ENCODE measurements at regions not wholly inside any gene's neighbourhood (a gene's known extent, or its start where the extent isn't known, plus 50 kb on each side); places are given as distances from the start of the nearest gene placed in this dataset.

DNA sequence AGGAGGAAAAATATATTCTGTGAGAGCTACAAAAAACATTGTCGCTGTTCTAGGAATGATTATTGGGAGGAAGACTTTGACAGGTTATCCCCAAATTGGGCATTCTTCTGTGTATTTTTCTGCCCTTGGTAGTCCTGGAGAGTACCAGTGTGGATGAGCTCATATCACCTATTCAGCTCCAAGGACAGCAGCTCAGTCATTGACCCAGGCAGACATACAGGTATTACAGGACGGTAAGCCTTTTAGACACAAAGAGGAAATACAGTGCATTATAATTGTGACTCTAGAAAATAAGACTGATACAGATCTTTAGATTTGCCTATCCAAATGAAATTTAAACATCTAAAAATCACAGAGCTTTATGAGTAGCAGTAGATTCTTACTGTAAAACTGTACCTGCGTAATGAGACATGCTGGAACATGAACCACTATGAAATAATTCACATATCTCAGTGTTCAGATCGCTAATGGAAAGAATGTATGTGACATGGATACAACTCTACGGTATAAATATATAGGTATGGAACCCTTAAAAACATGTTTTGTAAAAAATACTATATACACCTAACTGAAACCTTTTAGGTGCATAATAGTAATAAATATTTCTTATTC, 56.0 kb downstream of the PLK2 start:
- Mint-ChIP-seq H3K27ac (no peak overlapping the region), H3K27me3 (no peaks in the 10 kb centered on the region), H3K36me3 (no peaks in the 10 kb centered on the region), H3K4me3 (no peak overlapping the region), H3K9me3 (no peaks in the 10 kb centered on the region), H3K4me1 (no peaks in the 10 kb centered on the region)
- no peak for ATAC-seq

DNA sequence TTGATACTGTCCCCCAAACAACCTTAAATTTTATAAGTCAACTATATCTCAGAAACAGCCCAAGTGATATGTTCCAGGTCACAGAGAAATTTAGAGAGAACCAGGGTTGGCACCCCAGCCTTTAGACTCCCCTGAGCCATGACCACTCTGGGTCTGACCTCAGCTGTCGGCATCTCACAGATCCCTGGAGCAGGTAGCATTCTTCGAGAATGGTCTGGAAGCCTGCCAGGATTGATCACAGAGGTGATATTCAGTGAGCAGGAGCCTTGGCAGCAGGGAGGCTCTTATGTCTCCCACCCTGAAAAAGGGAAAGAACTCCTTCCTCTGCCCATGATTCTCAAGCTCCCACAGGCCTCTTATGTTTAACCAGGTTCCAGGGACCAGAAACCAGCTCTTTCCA, 58.2 kb downstream of the PLK2 start:
- H3K4me1 Mint-ChIP-seq, result no peaks in the 10 kb centered on the region
- H3K27me3 Mint-ChIP-seq, result no peaks in the 10 kb centered on the region
- H3K9me3 Mint-ChIP-seq, result no peaks in the 10 kb centered on the region
- no peak overlapping the region for H3K4me3 Mint-ChIP-seq
- no peaks in the 10 kb centered on the region for H3K36me3 Mint-ChIP-seq
- no peak overlapping the region for H3K27ac Mint-ChIP-seq
- ATAC-seq, result no peak

DNA sequence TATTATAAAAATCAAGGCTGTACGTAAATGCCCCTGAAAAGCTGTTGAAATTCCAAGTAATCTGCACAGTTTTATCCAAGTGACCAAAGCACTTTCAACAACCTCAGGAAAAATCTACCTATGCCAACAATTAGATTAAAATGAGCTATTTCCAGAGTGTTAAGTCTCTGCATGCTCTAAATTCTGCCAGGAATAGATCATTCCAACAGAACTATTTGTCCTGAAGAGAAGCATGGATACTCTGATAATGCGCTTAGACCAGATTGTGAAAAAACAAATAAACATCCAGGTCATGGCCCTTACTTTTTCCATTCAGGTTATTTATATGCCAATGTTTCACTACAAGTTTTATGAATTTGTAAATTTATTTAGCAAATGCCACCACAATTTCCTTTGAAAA, 59.1 kb downstream of the PLK2 start:
- H3K27me3 Mint-ChIP-seq, result no peaks in the 10 kb centered on the region
- H3K27ac Mint-ChIP-seq, result no peak overlapping the region
- H3K9me3 Mint-ChIP-seq, result no peaks in the 10 kb centered on the region
- no peak overlapping the region for H3K4me3 Mint-ChIP-seq
- no peak for ATAC-seq
- H3K4me1 Mint-ChIP-seq, result no peaks in the 10 kb centered on the region
- no peaks in the 10 kb centered on the region for H3K36me3 Mint-ChIP-seq

GRCh38 chr5:58399951-58400350, 59.9 kb downstream of the PLK2 start:
- ATAC-seq, result no peak
- no peaks in the 10 kb centered on the region for H3K36me3 Mint-ChIP-seq
- no peaks in the 10 kb centered on the region for H3K9me3 Mint-ChIP-seq
- H3K4me3 Mint-ChIP-seq, result no peak overlapping the region
- H3K27ac Mint-ChIP-seq, result no peak overlapping the region
- no peaks in the 10 kb centered on the region for H3K27me3 Mint-ChIP-seq
- no peaks in the 10 kb centered on the region for H3K4me1 Mint-ChIP-seq

GRCh38 chr5:58394339-58394738, 65.5 kb downstream of the PLK2 start:
- H3K4me3 Mint-ChIP-seq, result no peak overlapping the region
- no peaks in the 10 kb centered on the region for H3K4me1 Mint-ChIP-seq
- no peaks in the 10 kb centered on the region for H3K36me3 Mint-ChIP-seq
- H3K27me3 Mint-ChIP-seq, result peaks cover 21% of the 10 kb centered on the region
- H3K9me3 Mint-ChIP-seq, result no peaks in the 10 kb centered on the region
- no peak overlapping the region for H3K27ac Mint-ChIP-seq
- no peak for ATAC-seq

DNA sequence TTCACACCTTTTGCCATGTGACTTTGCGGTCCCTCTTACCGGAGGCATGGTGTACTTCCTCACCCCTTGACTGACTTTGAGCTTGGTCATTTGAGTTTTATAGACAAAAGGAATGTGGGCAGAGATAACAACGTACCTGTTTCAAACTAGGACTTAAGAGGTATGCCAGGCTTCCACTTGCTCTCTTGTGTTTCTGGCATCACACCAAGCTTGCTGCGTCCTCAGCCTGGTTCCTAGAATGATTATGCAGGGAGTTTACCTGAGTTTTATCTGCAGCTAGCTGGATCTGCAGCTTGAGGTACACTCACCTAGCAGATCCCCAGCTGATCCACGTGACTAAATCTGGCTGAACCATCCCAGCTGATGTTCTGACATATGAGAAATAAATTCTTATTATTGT, 66.2 kb downstream of the PLK2 start:
- H3K36me3 Mint-ChIP-seq, result no peaks in the 10 kb centered on the region
- H3K27ac Mint-ChIP-seq, result no peak overlapping the region
- no peaks in the 10 kb centered on the region for H3K9me3 Mint-ChIP-seq
- H3K4me1 Mint-ChIP-seq, result no peaks in the 10 kb centered on the region
- no peak overlapping the region for H3K4me3 Mint-ChIP-seq
- H3K27me3 Mint-ChIP-seq, result peaks cover 21% of the 10 kb centered on the region
- ATAC-seq, result no peak

GRCh38 chr5:58392496-58392895, 67.4 kb downstream of the PLK2 start:
- Mint-ChIP-seq H3K4me3 (no peak overlapping the region), H3K36me3 (no peaks in the 10 kb centered on the region), H3K27ac (no peak overlapping the region), H3K9me3 (no peaks in the 10 kb centered on the region), H3K4me1 (no peaks in the 10 kb centered on the region), H3K27me3 (peaks cover 21% of the 10 kb centered on the region)
- ATAC-seq, result no peak

DNA sequence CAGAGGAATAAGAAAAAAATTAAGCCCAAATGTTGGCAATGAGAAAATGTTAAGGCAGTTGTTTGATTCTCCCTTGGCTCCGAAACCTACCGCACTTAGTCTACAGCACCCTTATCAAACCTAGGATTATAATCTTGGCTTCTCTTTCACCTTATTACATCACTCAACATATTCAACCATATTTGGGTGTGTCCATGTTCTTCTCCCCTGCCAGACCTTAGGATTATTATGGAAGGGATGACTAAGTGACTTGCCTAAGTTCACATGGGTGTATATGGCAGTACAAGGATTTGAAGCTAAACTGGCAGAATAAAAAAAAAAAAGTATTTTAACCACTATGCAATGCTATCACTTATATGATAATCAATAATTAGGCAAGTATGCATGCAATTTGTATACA, 76.4 kb downstream of the PLK2 start:
- no peak overlapping the region for H3K27ac Mint-ChIP-seq
- no peaks in the 10 kb centered on the region for H3K4me1 Mint-ChIP-seq
- H3K9me3 Mint-ChIP-seq, result peaks cover 7% of the 10 kb centered on the region
- H3K27me3 Mint-ChIP-seq, result peaks cover 7% of the 10 kb centered on the region
- H3K36me3 Mint-ChIP-seq, result no peaks in the 10 kb centered on the region
- H3K4me3 Mint-ChIP-seq, result no peak overlapping the region
- no peak for ATAC-seq

GRCh38 chr5:58382131-58382534, 77.8 kb downstream of the PLK2 start:
- Mint-ChIP-seq H3K9me3 (peaks cover 7% of the 10 kb centered on the region), H3K27ac (no peak overlapping the region), H3K27me3 (peaks cover 7% of the 10 kb centered on the region), H3K36me3 (no peaks in the 10 kb centered on the region), H3K4me3 (no peak overlapping the region), H3K4me1 (no peaks in the 10 kb centered on the region)
- ATAC-seq, result no peak

- Mint-ChIP-seq H3K36me3 (no peaks in the 10 kb centered on the region), H3K9me3 (peaks cover 7% of the 10 kb centered on the region), H3K4me3 (no peak overlapping the region), H3K4me1 (no peaks in the 10 kb centered on the region), H3K27me3 (peaks cover 7% of the 10 kb centered on the region), H3K27ac (no peak overlapping the region)
- no peak for ATAC-seq
Measured at GRCh38 chr5:58381566-58381965, 78.3 kb downstream of the PLK2 start.

DNA sequence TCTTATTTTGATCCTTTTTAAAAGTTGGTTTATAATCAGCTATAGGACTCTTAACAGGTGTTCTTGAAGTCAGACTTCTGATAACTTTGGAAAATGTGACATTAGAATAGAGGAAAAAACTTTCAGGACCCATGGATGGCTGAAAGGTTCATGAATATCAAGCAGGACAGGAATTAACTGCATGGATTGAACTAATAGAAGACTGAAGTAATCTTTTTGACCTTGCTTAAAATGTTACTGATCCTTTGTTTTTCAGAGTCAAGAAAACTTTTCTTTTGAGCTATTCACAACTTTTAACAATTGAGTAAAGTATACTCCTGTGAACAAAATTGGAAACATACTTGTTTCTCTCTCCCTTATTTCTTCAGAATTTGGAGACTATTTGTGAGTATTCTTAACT, 79.2 kb downstream of the PLK2 start:
- H3K4me3 Mint-ChIP-seq, result no peak overlapping the region
- H3K36me3 Mint-ChIP-seq, result no peaks in the 10 kb centered on the region
- H3K4me1 Mint-ChIP-seq, result no peaks in the 10 kb centered on the region
- H3K27me3 Mint-ChIP-seq, result peaks cover 7% of the 10 kb centered on the region
- ATAC-seq, result no peak
- no peak overlapping the region for H3K27ac Mint-ChIP-seq
- peaks cover 10% of the 10 kb centered on the region for H3K9me3 Mint-ChIP-seq

- Mint-ChIP-seq H3K27ac (no peak overlapping the region), H3K9me3 (peaks cover 10% of the 10 kb centered on the region), H3K4me1 (no peaks in the 10 kb centered on the region), H3K36me3 (no peaks in the 10 kb centered on the region), H3K27me3 (peaks cover 7% of the 10 kb centered on the region), H3K4me3 (no peak overlapping the region)
- ATAC-seq, result no peak
Measured at GRCh38 chr5:58378613-58379390, 81.1 kb downstream of the PLK2 start.

DNA sequence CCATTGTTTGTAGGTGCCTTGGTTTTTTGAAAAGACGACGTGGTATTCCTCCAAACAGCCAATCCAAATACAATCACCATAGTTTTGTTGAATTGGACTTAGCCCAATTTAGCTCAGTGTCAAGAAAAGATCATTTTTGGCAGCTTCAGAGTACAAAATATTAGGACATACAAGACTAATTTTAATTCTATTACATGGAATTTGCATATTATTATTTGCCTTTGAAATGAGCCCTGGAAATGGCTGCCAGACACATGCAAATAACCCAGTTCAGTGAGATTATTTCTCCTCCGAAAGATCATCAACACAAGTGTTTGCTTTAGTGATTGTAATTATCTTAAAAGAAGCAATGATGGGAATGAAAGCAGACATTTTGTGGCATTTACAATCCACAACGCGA, 89.3 kb downstream of the PLK2 start:
- H3K27ac Mint-ChIP-seq, result no peak overlapping the region
- no peaks in the 10 kb centered on the region for H3K4me1 Mint-ChIP-seq
- peaks cover 3% of the 10 kb centered on the region for H3K9me3 Mint-ChIP-seq
- no peak for ATAC-seq
- no peaks in the 10 kb centered on the region for H3K36me3 Mint-ChIP-seq
- no peaks in the 10 kb centered on the region for H3K27me3 Mint-ChIP-seq
- H3K4me3 Mint-ChIP-seq, result no peak overlapping the region

- H3K36me3 Mint-ChIP-seq, result no peaks in the 10 kb centered on the region
- no peak for ATAC-seq
- H3K27me3 Mint-ChIP-seq, result no peaks in the 10 kb centered on the region
- H3K4me3 Mint-ChIP-seq, result no peak overlapping the region
- peaks cover 3% of the 10 kb centered on the region for H3K9me3 Mint-ChIP-seq
- no peak overlapping the region for H3K27ac Mint-ChIP-seq
- no peaks in the 10 kb centered on the region for H3K4me1 Mint-ChIP-seq
Measured at GRCh38 chr5:58369513-58370190, 90.2 kb downstream of the PLK2 start.

DNA sequence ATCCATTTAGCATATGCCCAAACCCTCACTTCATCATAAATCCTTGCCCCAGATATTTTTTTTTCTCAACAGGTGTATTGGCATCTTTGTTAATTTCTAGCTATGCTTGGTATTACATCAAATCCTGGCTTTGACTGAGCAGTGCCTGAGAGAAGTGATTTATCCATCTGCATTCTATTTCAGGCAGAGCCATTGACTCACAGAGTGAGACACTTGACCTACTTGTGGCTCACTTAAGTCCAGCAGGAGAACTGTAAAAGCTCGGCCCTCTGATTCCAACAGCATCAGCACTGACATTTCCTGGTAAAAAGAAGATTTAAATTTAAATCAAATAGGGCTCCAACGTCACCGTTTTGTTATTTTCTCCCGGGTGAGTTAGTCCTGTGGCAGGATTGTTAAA, 93.4 kb downstream of the PLK2 start:
- Mint-ChIP-seq H3K27ac (no peak overlapping the region), H3K36me3 (no peaks in the 10 kb centered on the region), H3K9me3 (peaks cover 3% of the 10 kb centered on the region), H3K4me3 (no peak overlapping the region), H3K27me3 (no peaks in the 10 kb centered on the region), H3K4me1 (no peaks in the 10 kb centered on the region)
- ATAC-seq, result no peak

GRCh38 chr5:58365791-58366190, 94.1 kb downstream of the PLK2 start:
- H3K9me3 Mint-ChIP-seq, result peaks cover 3% of the 10 kb centered on the region
- ATAC-seq, result no peak
- no peak overlapping the region for H3K27ac Mint-ChIP-seq
- H3K27me3 Mint-ChIP-seq, result no peaks in the 10 kb centered on the region
- no peaks in the 10 kb centered on the region for H3K4me1 Mint-ChIP-seq
- H3K36me3 Mint-ChIP-seq, result no peaks in the 10 kb centered on the region
- no peak overlapping the region for H3K4me3 Mint-ChIP-seq
